Breast epithelium (tissue), 4 donors: ENCODE measurements at regions not wholly inside any gene's neighbourhood (a gene's known extent, or its start where the extent isn't known, plus 50 kb on each side); places are given as distances from the start of the nearest gene placed in this dataset.

Experiments used
- DNase-seq, 2 donors: peaks; one replicate each; pipeline ENCODE4 v3.0.0-alpha.2; 2019; ENCODE audit warnings: low spot score in 2 of 2
- H3K27ac ChIP-seq, 2 donors: fragments of 200-600 bp; sonication (generic) in 1 of 2; one replicate each; pipeline ENCODE4 v1.5.1; 2016 to 2019; ENCODE audit warnings: mild to moderate bottlenecking in 1 of 2
- H3K27me3 ChIP-seq, 2 donors: fragments of 200-600 bp; sonication (generic) in 1 of 2; one replicate each; pipeline versions ENCODE4 v1.5.1 to v1.6.0; 2017 to 2019; ENCODE audit warnings: control low read depth in 1 of 2, mild to moderate bottlenecking in 1 of 2
- H3K36me3 ChIP-seq: fragments of 200-600 bp; one replicate; pipeline ENCODE4 v1.5.1; 2019
- H3K4me1 ChIP-seq, 2 donors: fragments of 200-600 bp; sonication (generic); one replicate each; pipeline ENCODE4 v1.5.1; 2016 to 2019; ENCODE audit warnings: control low read depth in 1 of 2
- H3K4me3 ChIP-seq, 3 donors: fragments of 200-600 bp; sonication (generic); 1 replicate in 2 of 3; 2 replicates in 1 of 3; pipeline ENCODE4 v1.5.1; 2016 to 2019; ENCODE audit warnings: mild to moderate bottlenecking in 3 of 3, moderate library complexity in 2 of 3
- H3K9me3 ChIP-seq, 2 donors: fragments of 200-600 bp; sonication (generic) in 1 of 2; one replicate each; pipeline ENCODE4 v1.5.1; 2016 to 2019; ENCODE audit warnings: control low read depth in 1 of 2
- CTCF ChIP-seq, 3 donors: fragments of 450-650 bp; IDR thresholded peaks; one replicate each; pipeline ENCODE4 v1.5.1; 2016 to 2017; ENCODE audit warnings: antibody characterized with exemption in 3 of 3, mild to moderate bottlenecking in 3 of 3, moderate library complexity in 3 of 3
- POLR2A ChIP-seq: fragments of 450-650 bp; IDR thresholded peaks from one replicate; pipeline ENCODE4 v1.6.1; 2016; ENCODE audit warnings: antibody characterized with exemption, mild to moderate bottlenecking, moderate library complexity
- POLR2AphosphoS5 ChIP-seq, 3 donors: sonication (generic); formaldehyde crosslinking; IDR thresholded peaks; one replicate each; pipeline ENCODE4 v1.6.1; 2017; ENCODE audit warnings: antibody characterized with exemption in 3 of 3
- intact Hi-C: fragments of 100-400 bp; cut with DNase I; formaldehyde crosslinking; loops from one replicate; pipeline ENCODE4 v1.15.1; 2023; ENCODE audit warnings: low total_unique reads

- no peaks in the 10 kb centered on the region for H3K36me3 ChIP-seq
- no peaks in the 10 kb centered on the region for H3K27me3 ChIP-seq
- H3K4me3 ChIP-seq: no peak overlapping the region
- H3K27ac ChIP-seq: no peak overlapping the region
- intact Hi-C loops: no loop called here
- TF ChIP-seq POLR2A: no peak
- TF ChIP-seq CTCF (IDR thresholded peaks at IDR 0.05): no peak
- TF ChIP-seq POLR2AphosphoS5 (IDR thresholded peaks at IDR 0.05): no peak
- DNase-seq: no peak
- no peaks in the 10 kb centered on the region for H3K4me1 ChIP-seq
- no peaks in the 10 kb centered on the region for H3K9me3 ChIP-seq
Observed at GRCh38 chr14:71661441-71661840, 270.8 kb upstream of the RGS6 start.

- Histone ChIP-seq H3K4me1 (no peaks in the 10 kb centered on the region), H3K36me3 (no peaks in the 10 kb centered on the region), H3K27me3 (no peaks in the 10 kb centered on the region), H3K9me3 (no peaks in the 10 kb centered on the region), H3K4me3 (no peak overlapping the region), H3K27ac (no peak overlapping the region)
- intact Hi-C loops: no loop called here
- TF ChIP-seq CTCF (IDR thresholded peaks at IDR 0.05) (no peak), POLR2A (no peak)
- no peak for DNase-seq
Observed at GRCh38 chr14:71662291-71662790, 269.9 kb upstream of the RGS6 start.

- TF ChIP-seq CTCF (IDR thresholded peaks at IDR 0.05) (no peak), POLR2A (no peak), POLR2AphosphoS5 (IDR thresholded peaks at IDR 0.05) (no peak)
- intact Hi-C loops: no loop called here
- no peak for DNase-seq
- H3K9me3 ChIP-seq: no peaks in the 10 kb centered on the region
- H3K27ac ChIP-seq: no peak overlapping the region
- no peaks in the 10 kb centered on the region for H3K4me1 ChIP-seq
- no peak overlapping the region for H3K4me3 ChIP-seq
- no peaks in the 10 kb centered on the region for H3K27me3 ChIP-seq
- H3K36me3 ChIP-seq: no peaks in the 10 kb centered on the region
Observed at GRCh38 chr14:71665157-71665556, 267.1 kb upstream of the RGS6 start.

GRCh38 chr14:71665781-71666180 is 266.4 kb upstream of the RGS6 start:
- Histone ChIP-seq H3K4me3 (no peak overlapping the region), H3K27ac (no peak overlapping the region), H3K27me3 (no peaks in the 10 kb centered on the region), H3K4me1 (no peaks in the 10 kb centered on the region), H3K9me3 (no peaks in the 10 kb centered on the region), H3K36me3 (no peaks in the 10 kb centered on the region)
- no peak for TF ChIP-seq CTCF (IDR thresholded peaks at IDR 0.05)
- TF ChIP-seq POLR2A: no peak
- TF ChIP-seq POLR2AphosphoS5 (IDR thresholded peaks at IDR 0.05): no peak
- intact Hi-C loops: no loop called here
- no peak for DNase-seq

- no peak overlapping the region for H3K27ac ChIP-seq
- no peaks in the 10 kb centered on the region for H3K36me3 ChIP-seq
- no peaks in the 10 kb centered on the region for H3K9me3 ChIP-seq
- intact Hi-C loops: no loop called here
- H3K27me3 ChIP-seq: no peaks in the 10 kb centered on the region
- no peak for TF ChIP-seq POLR2A
- TF ChIP-seq CTCF (IDR thresholded peaks at IDR 0.05): no peak
- no peak for TF ChIP-seq POLR2AphosphoS5 (IDR thresholded peaks at IDR 0.05)
- DNase-seq: no peak
- H3K4me3 ChIP-seq: no peak overlapping the region
- H3K4me1 ChIP-seq: no peaks in the 10 kb centered on the region
Observed at GRCh38 chr14:71666571-71667145, 265.6 kb upstream of the RGS6 start.
